Skeletal muscle tissue (tissue), 3 donors: ENCODE measurements at regions not wholly inside any gene's neighbourhood (a gene's known extent, or its start where the extent isn't known, plus 50 kb on each side); places are given as distances from the start of the nearest gene placed in this dataset.

Experiments
- H3K27ac ChIP-seq: one replicate; pipeline ENCODE4 v1.7.0; 2013; ENCODE audit warnings: mild to moderate bottlenecking, low read depth, low read length, inconsistent platforms
- H3K27me3 ChIP-seq, 3 donors: one replicate each; pipeline ENCODE4 v1.7.0; 2013; ENCODE audit warnings: low read length in 3 of 3; ENCODE audit not compliant: control insufficient read depth in 3 of 3, insufficient read depth in 3 of 3
- H3K36me3 ChIP-seq, 3 donors: one replicate each; pipeline ENCODE4 v1.7.0; 2013; ENCODE audit warnings: low read length in 3 of 3; ENCODE audit not compliant: control insufficient read depth in 3 of 3, insufficient read depth in 3 of 3
- H3K4me1 ChIP-seq, 3 donors: one replicate each; pipeline ENCODE4 v1.7.0; 2013; ENCODE audit warnings: low read length in 3 of 3, mild to moderate bottlenecking in 3 of 3; ENCODE audit not compliant: control insufficient read depth in 3 of 3, insufficient read depth in 3 of 3
- H3K4me3 ChIP-seq, 3 donors: one replicate each; pipeline ENCODE4 v1.7.0; 2013; ENCODE audit warnings: low read length in 3 of 3
- H3K9ac ChIP-seq, 3 donors: one replicate each; pipeline ENCODE4 v1.7.0; 2013; ENCODE audit warnings: low read length in 3 of 3, mild to moderate bottlenecking in 3 of 3, moderate library complexity in 2 of 3, low read depth in 1 of 3
- H3K9me3 ChIP-seq, 3 donors: one replicate each; pipeline ENCODE4 v1.7.0; 2013; ENCODE audit warnings: low read length in 3 of 3; ENCODE audit not compliant: control insufficient read depth in 3 of 3
- donor health status: Osteomylitis.

- Histone ChIP-seq H3K27ac (no peak overlapping the region), H3K4me1 (no peaks in the 10 kb centered on the region), H3K27me3 (no peaks in the 10 kb centered on the region), H3K9me3 (no peaks in the 10 kb centered on the region), H3K9ac (no peak overlapping the region), H3K4me3 (no peak overlapping the region), H3K36me3 (no peaks in the 10 kb centered on the region)
Observed at GRCh38 chr13:70432276-70432805, 324.1 kb upstream of the KLHL1 start.

GRCh38 chr13:70430256-70430655, 322.0 kb upstream of the KLHL1 start:
- Histone ChIP-seq H3K36me3 (no peaks in the 10 kb centered on the region), H3K27me3 (no peaks in the 10 kb centered on the region), H3K4me1 (no peaks in the 10 kb centered on the region), H3K27ac (no peak overlapping the region), H3K4me3 (no peak overlapping the region), H3K9me3 (no peaks in the 10 kb centered on the region), H3K9ac (no peak overlapping the region)

- Histone ChIP-seq H3K27ac (no peak overlapping the region), H3K4me3 (no peak overlapping the region), H3K9ac (no peak overlapping the region), H3K9me3 (no peaks in the 10 kb centered on the region), H3K36me3 (no peaks in the 10 kb centered on the region), H3K4me1 (no peaks in the 10 kb centered on the region), H3K27me3 (no peaks in the 10 kb centered on the region)
Observed at GRCh38 chr13:70424928-70425327, 316.7 kb upstream of the KLHL1 start.

- Histone ChIP-seq H3K4me3 (no peak overlapping the region), H3K27me3 (no peaks in the 10 kb centered on the region), H3K36me3 (no peaks in the 10 kb centered on the region), H3K9me3 (no peaks in the 10 kb centered on the region), H3K9ac (no peak overlapping the region), H3K27ac (no peak overlapping the region), H3K4me1 (no peaks in the 10 kb centered on the region)
Observed at GRCh38 chr13:70424428-70424827, 316.2 kb upstream of the KLHL1 start.

GRCh38 chr13:70415136-70415535, 306.9 kb upstream of the KLHL1 start:
- no peaks in the 10 kb centered on the region for H3K36me3 ChIP-seq
- H3K27me3 ChIP-seq, result no peaks in the 10 kb centered on the region
- no peak overlapping the region for H3K9ac ChIP-seq
- no peaks in the 10 kb centered on the region for H3K4me1 ChIP-seq
- H3K9me3 ChIP-seq, result no peaks in the 10 kb centered on the region
- H3K27ac ChIP-seq, result no peak overlapping the region
- H3K4me3 ChIP-seq, result no peak overlapping the region

- Histone ChIP-seq H3K9ac (no peak overlapping the region), H3K9me3 (no peaks in the 10 kb centered on the region), H3K4me1 (no peaks in the 10 kb centered on the region), H3K36me3 (no peaks in the 10 kb centered on the region), H3K27me3 (no peaks in the 10 kb centered on the region), H3K27ac (no peak overlapping the region), H3K4me3 (no peak overlapping the region)
Observed at GRCh38 chr13:70408865-70409264, 300.6 kb upstream of the KLHL1 start.

GRCh38 chr13:70407486-70407885, 299.2 kb upstream of the KLHL1 start:
- Histone ChIP-seq H3K4me1 (no peaks in the 10 kb centered on the region), H3K9me3 (no peaks in the 10 kb centered on the region), H3K27me3 (no peaks in the 10 kb centered on the region), H3K27ac (no peak overlapping the region), H3K4me3 (no peak overlapping the region), H3K9ac (no peak overlapping the region), H3K36me3 (no peaks in the 10 kb centered on the region)

GRCh38 chr13:70405266-70405665, 297.0 kb upstream of the KLHL1 start:
- H3K36me3 ChIP-seq, result no peaks in the 10 kb centered on the region
- H3K27me3 ChIP-seq, result no peaks in the 10 kb centered on the region
- no peak overlapping the region for H3K9ac ChIP-seq
- H3K4me3 ChIP-seq, result no peak overlapping the region
- no peaks in the 10 kb centered on the region for H3K9me3 ChIP-seq
- H3K4me1 ChIP-seq, result no peaks in the 10 kb centered on the region
- no peak overlapping the region for H3K27ac ChIP-seq

- Histone ChIP-seq H3K36me3 (no peaks in the 10 kb centered on the region), H3K9ac (no peak overlapping the region), H3K27me3 (no peaks in the 10 kb centered on the region), H3K4me1 (no peaks in the 10 kb centered on the region), H3K9me3 (no peaks in the 10 kb centered on the region), H3K4me3 (no peak overlapping the region), H3K27ac (no peak overlapping the region)
Observed at GRCh38 chr13:70394031-70394548, 285.8 kb upstream of the KLHL1 start.

- Histone ChIP-seq H3K36me3 (no peaks in the 10 kb centered on the region), H3K9me3 (no peaks in the 10 kb centered on the region), H3K9ac (no peak overlapping the region), H3K4me3 (no peak overlapping the region), H3K27ac (no peak overlapping the region), H3K4me1 (no peaks in the 10 kb centered on the region), H3K27me3 (no peaks in the 10 kb centered on the region)
Observed at GRCh38 chr13:70391678-70392077, 283.4 kb upstream of the KLHL1 start.
